ENCODE measurements at regions not wholly inside any gene's neighbourhood (a gene's known extent, or its start where the extent isn't known, plus 50 kb on each side); places are given as distances from the start of the nearest gene placed in this dataset.

GRCh38 chr2:181810823-181811695 lies 80.5 kb upstream of the ITPRID2 start (continued):
- TF ChIP-seq, protein P1, sequence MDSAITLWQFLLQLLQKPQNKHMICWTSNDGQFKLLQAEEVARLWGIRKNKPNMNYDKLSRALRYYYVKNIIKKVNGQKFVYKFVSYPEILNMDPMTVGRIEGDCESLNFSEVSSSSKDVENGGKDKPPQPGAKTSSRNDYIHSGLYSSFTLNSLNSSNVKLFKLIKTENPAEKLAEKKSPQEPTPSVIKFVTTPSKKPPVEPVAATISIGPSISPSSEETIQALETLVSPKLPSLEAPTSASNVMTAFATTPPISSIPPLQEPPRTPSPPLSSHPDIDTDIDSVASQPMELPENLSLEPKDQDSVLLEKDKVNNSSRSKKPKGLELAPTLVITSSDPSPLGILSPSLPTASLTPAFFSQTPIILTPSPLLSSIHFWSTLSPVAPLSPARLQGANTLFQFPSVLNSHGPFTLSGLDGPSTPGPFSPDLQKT (IDR thresholded peaks at IDR 0.05; ENCODE audit: borderline replicate concordance, low read depth, low read length): no peak
- TF ChIP-seq ZNF561 (tag by site-specific recombination; IDR thresholded peaks at IDR 0.05; ENCODE audit: borderline replicate concordance) (no peak), ZNF777 (tag by site-specific recombination; IDR thresholded peaks at IDR 0.05; ENCODE audit: borderline replicate concordance) (no peak), ZBTB1 (tag by site-specific recombination; IDR thresholded peaks at IDR 0.05) (no peak)
- TF ChIP-seq, protein P2, sequence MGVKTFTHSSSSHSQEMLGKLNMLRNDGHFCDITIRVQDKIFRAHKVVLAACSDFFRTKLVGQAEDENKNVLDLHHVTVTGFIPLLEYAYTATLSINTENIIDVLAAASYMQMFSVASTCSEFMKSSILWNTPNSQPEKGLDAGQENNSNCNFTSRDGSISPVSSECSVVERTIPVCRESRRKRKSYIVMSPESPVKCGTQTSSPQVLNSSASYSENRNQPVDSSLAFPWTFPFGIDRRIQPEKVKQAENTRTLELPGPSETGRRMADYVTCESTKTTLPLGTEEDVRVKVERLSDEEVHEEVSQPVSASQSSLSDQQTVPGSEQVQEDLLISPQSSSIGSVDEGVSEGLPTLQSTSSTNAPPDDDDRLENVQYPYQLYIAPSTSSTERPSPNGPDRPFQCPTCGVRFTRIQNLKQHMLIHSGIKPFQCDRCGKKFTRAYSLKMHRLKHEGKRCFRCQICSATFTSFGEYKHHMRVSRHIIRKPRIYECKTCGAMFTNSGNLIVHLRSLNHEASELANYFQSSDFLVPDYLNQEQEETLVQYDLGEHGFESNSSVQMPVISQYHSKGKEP (tag by site-specific recombination; IDR thresholded peaks at IDR 0.05): no peak

DNA sequence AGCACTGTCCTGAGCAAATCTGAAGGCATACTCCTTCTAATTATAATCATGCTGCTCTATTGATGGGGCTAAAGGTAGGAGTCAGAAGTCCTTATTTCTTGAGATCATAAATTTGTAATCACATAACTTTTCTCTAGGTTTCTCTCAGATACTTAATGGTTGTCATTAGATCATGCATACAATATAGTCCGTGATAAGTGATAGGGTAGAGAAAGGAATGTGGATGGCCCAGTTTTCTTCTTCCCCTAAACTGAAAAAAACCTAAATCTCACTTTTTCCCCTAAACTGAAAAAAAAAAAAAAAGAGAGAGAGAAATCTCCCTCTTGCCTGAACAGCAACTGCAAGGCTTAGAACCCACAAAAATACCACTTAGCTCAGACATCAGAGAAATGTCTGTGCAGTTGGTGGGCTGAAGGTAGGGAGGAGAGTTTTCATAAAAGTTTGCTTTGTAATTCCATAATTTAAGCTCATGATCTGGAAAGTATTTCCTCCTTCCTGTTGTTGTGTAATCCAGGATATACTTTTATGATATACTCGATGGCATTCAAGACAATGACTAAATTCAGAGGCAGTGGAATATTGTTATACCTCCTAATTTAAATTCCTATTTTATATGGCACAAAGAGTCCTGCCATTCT lies 79.3 kb upstream of the ITPRID2 start:
- POLR2A ChIA-PET: no interaction called here
- no peak overlapping the region for H3K4me3 ChIP-seq (ENCODE audit: low read depth, low read length)
- H3K9me3 ChIP-seq (ENCODE audit: control insufficient read depth, insufficient read depth, low read depth, low read length): no peaks in the 10 kb centered on the region
- CTCF ChIA-PET: interaction anchor here (0.6 to 1.5 kb wide), 2 partner anchors 198 to 707 kb away, joined by 3 read pairs; no protein-coding TSS in a partner anchor
- H3K4me1 ChIP-seq (ENCODE audit: control insufficient read depth, insufficient read depth, low read length): peaks cover 15% of the 10 kb centered on the region
- no peak overlapping the region for H3K27ac ChIP-seq (ENCODE audit: extremely low read depth, low read depth, low read length)
- no peaks in the 10 kb centered on the region for H3K36me3 ChIP-seq (ENCODE audit: control insufficient read depth in 2 of 2, insufficient read depth in 1 of 2, low read length in 2 of 2)
- TF ChIP-seq ZNF155 (tag by site-specific recombination; IDR thresholded peaks at IDR 0.05) (no peak), REPIN1 (tag by site-specific recombination; IDR thresholded peaks at IDR 0.05; ENCODE audit: low read depth) (no peak), ZNF701 (tag by site-specific recombination; IDR thresholded peaks at IDR 0.05) (no peak), ZNF132 (tag by site-specific recombination; IDR thresholded peaks at IDR 0.05; ENCODE audit: borderline replicate concordance) (no peak), ZNF560 (tag by site-specific recombination; IDR thresholded peaks at IDR 0.05; ENCODE audit: borderline replicate concordance) (no peak), ZEB2 (tag by site-specific recombination; IDR thresholded peaks at IDR 0.05) (no peak), ZNF350 (tag by site-specific recombination; IDR thresholded peaks at IDR 0.05) (no peak), ZFHX2 (tag by site-specific recombination; conservative IDR thresholded peaks at IDR 0.05) (no peak), ZSCAN23 (tag by site-specific recombination; IDR thresholded peaks at IDR 0.05) (no peak), ZNF610 (tag by site-specific recombination; IDR thresholded peaks at IDR 0.05; ENCODE audit: borderline replicate concordance) (no peak), KLF16 (tag by site-specific recombination; IDR thresholded peaks at IDR 0.05) (no peak), KLF1 (tag by site-specific recombination; IDR thresholded peaks at IDR 0.05) (no peak), ZNF280D (tag by site-specific recombination; IDR thresholded peaks at IDR 0.05) (no peak), PBX3 (CRISPR knock-in tag; IDR thresholded peaks at IDR 0.05) (no peak), ZNF2 (tag by site-specific recombination; IDR thresholded peaks at IDR 0.05) (no peak), MYNN (tag by site-specific recombination; IDR thresholded peaks at IDR 0.05; ENCODE audit: borderline replicate concordance) (no peak), ZNF624 (tag by site-specific recombination; IDR thresholded peaks at IDR 0.05) (no peak)
- TF ChIP-seq, protein P3, sequence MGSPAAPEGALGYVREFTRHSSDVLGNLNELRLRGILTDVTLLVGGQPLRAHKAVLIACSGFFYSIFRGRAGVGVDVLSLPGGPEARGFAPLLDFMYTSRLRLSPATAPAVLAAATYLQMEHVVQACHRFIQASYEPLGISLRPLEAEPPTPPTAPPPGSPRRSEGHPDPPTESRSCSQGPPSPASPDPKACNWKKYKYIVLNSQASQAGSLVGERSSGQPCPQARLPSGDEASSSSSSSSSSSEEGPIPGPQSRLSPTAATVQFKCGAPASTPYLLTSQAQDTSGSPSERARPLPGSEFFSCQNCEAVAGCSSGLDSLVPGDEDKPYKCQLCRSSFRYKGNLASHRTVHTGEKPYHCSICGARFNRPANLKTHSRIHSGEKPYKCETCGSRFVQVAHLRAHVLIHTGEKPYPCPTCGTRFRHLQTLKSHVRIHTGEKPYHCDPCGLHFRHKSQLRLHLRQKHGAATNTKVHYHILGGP (tag by site-specific recombination; IDR thresholded peaks at IDR 0.05): no peak
- TF ChIP-seq, protein P4, sequence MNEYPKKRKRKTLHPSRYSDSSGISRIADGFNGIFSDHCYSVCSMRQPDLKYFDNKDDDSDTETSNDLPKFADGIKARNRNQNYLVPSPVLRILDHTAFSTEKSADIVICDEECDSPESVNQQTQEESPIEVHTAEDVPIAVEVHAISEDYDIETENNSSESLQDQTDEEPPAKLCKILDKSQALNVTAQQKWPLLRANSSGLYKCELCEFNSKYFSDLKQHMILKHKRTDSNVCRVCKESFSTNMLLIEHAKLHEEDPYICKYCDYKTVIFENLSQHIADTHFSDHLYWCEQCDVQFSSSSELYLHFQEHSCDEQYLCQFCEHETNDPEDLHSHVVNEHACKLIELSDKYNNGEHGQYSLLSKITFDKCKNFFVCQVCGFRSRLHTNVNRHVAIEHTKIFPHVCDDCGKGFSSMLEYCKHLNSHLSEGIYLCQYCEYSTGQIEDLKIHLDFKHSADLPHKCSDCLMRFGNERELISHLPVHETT (tag by site-specific recombination; IDR thresholded peaks at IDR 0.05): no peak

All from HEK293 (cell line).